ENCODE measurements at regions not wholly inside any gene's neighbourhood (a gene's known extent, or its start where the extent isn't known, plus 50 kb on each side); places are given as distances from the start of the nearest gene placed in this dataset.
A peak's percentile ranks its signal among the peaks of the same experiment; 100 is the strongest.

DNA sequence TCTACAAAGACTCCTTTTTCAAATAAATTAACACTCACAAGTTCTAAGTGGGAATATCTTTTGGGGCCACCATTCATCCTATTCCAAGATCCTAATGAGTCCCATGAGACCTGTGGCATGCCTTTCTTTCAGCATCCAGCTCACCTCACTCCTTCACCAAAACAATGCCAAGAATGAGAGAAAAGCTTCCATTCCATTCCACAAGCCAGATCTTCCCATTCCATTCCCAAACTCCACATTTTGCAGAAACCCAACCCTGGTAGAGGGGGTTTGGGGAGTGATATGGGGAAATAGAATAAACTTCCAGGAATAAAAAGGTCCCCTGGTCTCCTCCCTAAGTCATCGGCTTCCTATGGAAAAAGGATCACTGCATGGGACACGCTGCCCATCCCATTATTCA lies 392.2 kb downstream of the NPIPA8 start:
- H3K9me3 Mint-ChIP-seq = peaks cover 0 to 3% (median 0%) of the 10 kb centered on the region in 7 donors
- ATAC-seq (ENCODE audit: low read depth in 2 of 2) (no peak), DNase-seq (no peak)
- Histone ChIP-seq H3K27me3 (ENCODE audit: control insufficient read depth, insufficient read depth, low read length) (peaks cover 5% of the 10 kb centered on the region), H3K27ac (ENCODE audit: insufficient read depth, low read length, poor library complexity, severe bottlenecking) (no peak overlapping the region), H3K9me3 (ENCODE audit: control insufficient read depth in 2 of 2, low read length in 2 of 2) (peaks cover 0 to 3% of the 10 kb centered on the region in 2 experiments), H3K4me3 (ENCODE audit: low read depth, low read length) (no peak overlapping the region), H3K36me3 (ENCODE audit: control insufficient read depth, insufficient read depth, low read length) (no peaks in the 10 kb centered on the region), H3K4me1 (ENCODE audit: control insufficient read depth, insufficient read depth, low read length, poor library complexity, severe bottlenecking) (no peaks in the 10 kb centered on the region)
- H3K36me3 Mint-ChIP-seq = no peaks in the 10 kb centered on the region
- H3K27me3 Mint-ChIP-seq = peaks cover 12% of the 10 kb centered on the region
- no peak overlapping the region for H3K4me3 Mint-ChIP-seq
- H3K4me1 Mint-ChIP-seq = peaks cover 0 to 6% (median 3%) of the 10 kb centered on the region in 4 donors
- no peak overlapping the region for H3K27ac Mint-ChIP-seq

DNA sequence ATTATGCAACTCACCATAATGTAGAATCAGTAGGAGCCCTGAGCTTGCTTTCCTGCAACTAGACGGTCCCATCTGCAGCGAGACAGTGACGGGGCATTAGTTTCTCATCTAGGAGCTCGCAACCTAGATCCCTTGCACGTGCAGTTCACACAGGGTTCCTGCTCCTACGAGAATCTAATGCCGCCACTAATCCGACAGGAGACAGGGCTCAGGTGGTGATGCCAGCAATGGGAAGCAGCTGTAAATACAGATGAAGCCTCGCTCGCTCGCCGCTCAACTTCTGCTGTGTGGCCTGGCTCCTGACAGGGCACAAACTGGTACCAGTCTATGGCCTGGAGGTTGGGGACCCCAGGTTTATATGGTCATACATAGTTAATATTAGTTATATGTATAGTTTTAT lies 394.5 kb downstream of the NPIPA8 start:
- H3K27ac Mint-ChIP-seq = no peak overlapping the region
- Histone ChIP-seq H3K9me3 (ENCODE audit: control insufficient read depth in 2 of 2, low read length in 2 of 2) (peaks cover 0 to 3% of the 10 kb centered on the region in 2 experiments), H3K36me3 (ENCODE audit: control insufficient read depth, insufficient read depth, low read length) (no peaks in the 10 kb centered on the region), H3K27ac (ENCODE audit: insufficient read depth, low read length, poor library complexity, severe bottlenecking) (no peak overlapping the region), H3K4me3 (ENCODE audit: low read depth, low read length) (no peak overlapping the region), H3K27me3 (ENCODE audit: control insufficient read depth, insufficient read depth, low read length) (peaks cover 5% of the 10 kb centered on the region), H3K4me1 (ENCODE audit: control insufficient read depth, insufficient read depth, low read length, poor library complexity, severe bottlenecking) (peaks cover 3% of the 10 kb centered on the region)
- H3K4me3 Mint-ChIP-seq = no peak overlapping the region
- H3K36me3 Mint-ChIP-seq = no peaks in the 10 kb centered on the region
- ATAC-seq (ENCODE audit: low read depth in 2 of 2) = no peak
- H3K4me1 Mint-ChIP-seq = peaks cover 0 to 14% (median 7%) of the 10 kb centered on the region in 4 donors
- no peak for DNase-seq
- peaks cover 10% of the 10 kb centered on the region for H3K27me3 Mint-ChIP-seq
- peaks cover 0 to 3% (median 0%) of the 10 kb centered on the region in 7 donors for H3K9me3 Mint-ChIP-seq

GRCh38 chr16:17940584-17941364 lies 395.8 kb downstream of the NPIPA8 start:
- Mint-ChIP-seq H3K36me3 (no peaks in the 10 kb centered on the region), H3K27ac (no peak overlapping the region), H3K27me3 (peaks cover 6% of the 10 kb centered on the region), H3K9me3 (peaks cover 0 to 3% (median 0%) of the 10 kb centered on the region in 7 donors), H3K4me3 (no peak overlapping the region), H3K4me1 (peaks cover 0 to 14% (median 7%) of the 10 kb centered on the region in 4 donors)
- peaks cover 0 to 3% of the 10 kb centered on the region in 2 experiments for H3K9me3 ChIP-seq (ENCODE audit: control insufficient read depth in 2 of 2, low read length in 2 of 2)
- H3K4me1 ChIP-seq (ENCODE audit: control insufficient read depth, insufficient read depth, low read length, poor library complexity, severe bottlenecking) = peaks cover 3% of the 10 kb centered on the region
- H3K27me3 ChIP-seq (ENCODE audit: control insufficient read depth, insufficient read depth, low read length) = no peaks in the 10 kb centered on the region
- ATAC-seq (ENCODE audit: low read depth in 2 of 2) = no peak
- no peak overlapping the region for H3K27ac ChIP-seq (ENCODE audit: insufficient read depth, low read length, poor library complexity, severe bottlenecking)
- no peak overlapping the region for H3K4me3 ChIP-seq (ENCODE audit: low read depth, low read length)
- no peak for DNase-seq
- H3K36me3 ChIP-seq (ENCODE audit: control insufficient read depth, insufficient read depth, low read length) = no peaks in the 10 kb centered on the region

GRCh38 chr16:17939723-17940122 lies 396.8 kb downstream of the NPIPA8 start:
- H3K27me3 Mint-ChIP-seq = peaks cover 6% of the 10 kb centered on the region
- Histone ChIP-seq H3K9me3 (ENCODE audit: control insufficient read depth in 2 of 2, low read length in 2 of 2) (peaks cover 0 to 3% of the 10 kb centered on the region in 2 experiments), H3K27ac (ENCODE audit: insufficient read depth, low read length, poor library complexity, severe bottlenecking) (no peak overlapping the region), H3K27me3 (ENCODE audit: control insufficient read depth, insufficient read depth, low read length) (no peaks in the 10 kb centered on the region), H3K4me1 (ENCODE audit: control insufficient read depth, insufficient read depth, low read length, poor library complexity, severe bottlenecking) (peaks cover 3% of the 10 kb centered on the region), H3K36me3 (ENCODE audit: control insufficient read depth, insufficient read depth, low read length) (no peaks in the 10 kb centered on the region), H3K4me3 (ENCODE audit: low read depth, low read length) (peak overlapping the region; percentile 75)
- no peaks in the 10 kb centered on the region for H3K36me3 Mint-ChIP-seq
- peaks cover 0 to 3% (median 0%) of the 10 kb centered on the region in 7 donors for H3K9me3 Mint-ChIP-seq
- H3K27ac Mint-ChIP-seq = peak overlapping the region in 2 of 3 donors; percentile 80 to 85
- peak overlapping the region in 2 of 4 donors; percentile 72 to 80 for H3K4me3 Mint-ChIP-seq
- DNase-seq (peak in 1 of 3 donors; percentile 1), ATAC-seq (ENCODE audit: low read depth in 2 of 2) (no peak)
- peaks cover 0 to 14% (median 7%) of the 10 kb centered on the region in 4 donors for H3K4me1 Mint-ChIP-seq

DNA sequence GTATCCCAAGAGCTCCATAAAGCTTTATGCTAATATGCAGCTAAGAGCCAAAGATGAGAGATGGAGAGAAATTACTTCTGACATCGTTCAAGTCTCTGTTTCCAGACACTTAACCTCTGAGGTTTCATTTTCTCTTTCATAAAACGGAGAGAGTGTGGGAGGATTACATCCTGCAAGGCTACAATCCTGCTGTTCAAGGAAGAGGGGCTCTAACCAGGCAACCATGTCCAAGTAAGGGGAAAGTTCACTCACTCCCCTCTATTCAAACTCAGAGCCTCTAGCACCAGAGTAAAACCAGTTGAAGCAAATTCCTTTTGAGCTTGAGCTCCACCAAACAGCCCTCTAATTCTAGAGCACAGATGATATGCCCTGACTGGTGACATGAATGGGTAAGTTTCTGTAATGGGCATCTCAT lies 397.4 kb downstream of the NPIPA8 start:
- Mint-ChIP-seq H3K27ac (peak overlapping the region; percentile 75 to 85 (median 80)), H3K4me1 (peaks cover 0 to 14% (median 7%) of the 10 kb centered on the region in 4 donors), H3K9me3 (peaks cover 0 to 3% (median 0%) of the 10 kb centered on the region in 7 donors), H3K4me3 (peak overlapping the region; percentile 52 to 83 (median 76)), H3K36me3 (no peaks in the 10 kb centered on the region), H3K27me3 (peaks cover 6% of the 10 kb centered on the region)
- Histone ChIP-seq H3K4me3 (ENCODE audit: low read depth, low read length) (peak overlapping the region; percentile 75), H3K4me1 (ENCODE audit: control insufficient read depth, insufficient read depth, low read length, poor library complexity, severe bottlenecking) (peaks cover 3% of the 10 kb centered on the region), H3K27ac (ENCODE audit: insufficient read depth, low read length, poor library complexity, severe bottlenecking) (no peak overlapping the region), H3K27me3 (ENCODE audit: control insufficient read depth, insufficient read depth, low read length) (no peaks in the 10 kb centered on the region), H3K9me3 (ENCODE audit: control insufficient read depth in 2 of 2, low read length in 2 of 2) (peaks cover 0 to 3% of the 10 kb centered on the region in 2 experiments), H3K36me3 (ENCODE audit: control insufficient read depth, insufficient read depth, low read length) (no peaks in the 10 kb centered on the region)
- ATAC-seq (ENCODE audit: low read depth in 2 of 2) = no peak
- peak in 1 of 3 donors; percentile 25 for DNase-seq

GRCh38 chr16:17938546-17938945 lies 398.0 kb downstream of the NPIPA8 start:
- H3K36me3 ChIP-seq (ENCODE audit: control insufficient read depth, insufficient read depth, low read length) = no peaks in the 10 kb centered on the region
- H3K27me3 ChIP-seq (ENCODE audit: control insufficient read depth, insufficient read depth, low read length) = no peaks in the 10 kb centered on the region
- peaks cover 0 to 3% of the 10 kb centered on the region in 2 experiments for H3K9me3 ChIP-seq (ENCODE audit: control insufficient read depth in 2 of 2, low read length in 2 of 2)
- H3K4me1 ChIP-seq (ENCODE audit: control insufficient read depth, insufficient read depth, low read length, poor library complexity, severe bottlenecking) = peaks cover 3% of the 10 kb centered on the region
- ATAC-seq (ENCODE audit: low read depth in 2 of 2) = no peak
- Mint-ChIP-seq H3K36me3 (no peaks in the 10 kb centered on the region), H3K9me3 (peaks cover 0 to 3% (median 0%) of the 10 kb centered on the region in 7 donors), H3K27ac (peak overlapping the region in 2 of 3 donors; percentile 80 to 85), H3K27me3 (peaks cover 2% of the 10 kb centered on the region), H3K4me3 (peak overlapping the region in 2 of 4 donors; percentile 19 to 52), H3K4me1 (peaks cover 0 to 14% (median 7%) of the 10 kb centered on the region in 4 donors)
- DNase-seq = no peak
- no peak overlapping the region for H3K4me3 ChIP-seq (ENCODE audit: low read depth, low read length)
- no peak overlapping the region for H3K27ac ChIP-seq (ENCODE audit: insufficient read depth, low read length, poor library complexity, severe bottlenecking)

- DNase-seq (no peak), ATAC-seq (ENCODE audit: low read depth in 2 of 2) (no peak)
- Histone ChIP-seq H3K9me3 (ENCODE audit: control insufficient read depth in 2 of 2, low read length in 2 of 2) (no peaks in the 10 kb centered on the region), H3K36me3 (ENCODE audit: control insufficient read depth, insufficient read depth, low read length) (no peaks in the 10 kb centered on the region), H3K27ac (ENCODE audit: insufficient read depth, low read length, poor library complexity, severe bottlenecking) (no peak overlapping the region), H3K27me3 (ENCODE audit: control insufficient read depth, insufficient read depth, low read length) (no peaks in the 10 kb centered on the region), H3K4me3 (ENCODE audit: low read depth, low read length) (no peak overlapping the region), H3K4me1 (ENCODE audit: control insufficient read depth, insufficient read depth, low read length, poor library complexity, severe bottlenecking) (peaks cover 3% of the 10 kb centered on the region)
- Mint-ChIP-seq H3K27me3 (no peaks in the 10 kb centered on the region), H3K9me3 (peaks cover 0 to 1% (median 0%) of the 10 kb centered on the region in 7 donors), H3K36me3 (no peaks in the 10 kb centered on the region), H3K4me1 (peaks cover 0 to 14% (median 7%) of the 10 kb centered on the region in 4 donors), H3K4me3 (no peak overlapping the region), H3K27ac (no peak overlapping the region)
Measured at GRCh38 chr16:17936766-17937402, 399.7 kb downstream of the NPIPA8 start.
